NCI-H1092 treated with DMSO at 0.1 percent for 48 hours (cell line): ENCODE measurements at regions not wholly inside any gene's neighbourhood (a gene's known extent, or its start where the extent isn't known, plus 50 kb on each side); places are given as distances from the start of the nearest gene placed in this dataset.

Experiments used
- DNase-seq: peaks from one replicate; lab custom pipeline; 2025; lab: John Stamatoyannopoulos, UW

DNA sequence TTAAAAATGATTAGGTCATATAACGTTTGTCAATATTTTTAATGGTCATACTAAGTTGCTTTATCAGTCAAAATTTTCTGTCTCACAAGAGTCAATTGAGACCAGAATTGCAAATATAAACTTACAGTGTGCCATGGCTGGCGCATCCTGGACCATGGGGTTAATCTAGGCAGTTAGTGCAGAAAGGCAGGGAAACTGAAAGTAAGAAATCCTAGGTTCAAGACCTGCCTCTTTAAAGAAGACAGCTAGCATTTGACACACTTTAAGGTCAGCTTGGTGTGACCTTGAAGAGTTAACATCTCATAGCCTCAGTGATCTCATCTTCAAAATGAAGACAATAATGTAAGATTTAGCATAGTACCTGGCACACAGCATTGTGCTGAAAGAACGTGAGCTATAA is 210.0 kb upstream of the DAB1 start:
- DNase-seq = no peak

DNA sequence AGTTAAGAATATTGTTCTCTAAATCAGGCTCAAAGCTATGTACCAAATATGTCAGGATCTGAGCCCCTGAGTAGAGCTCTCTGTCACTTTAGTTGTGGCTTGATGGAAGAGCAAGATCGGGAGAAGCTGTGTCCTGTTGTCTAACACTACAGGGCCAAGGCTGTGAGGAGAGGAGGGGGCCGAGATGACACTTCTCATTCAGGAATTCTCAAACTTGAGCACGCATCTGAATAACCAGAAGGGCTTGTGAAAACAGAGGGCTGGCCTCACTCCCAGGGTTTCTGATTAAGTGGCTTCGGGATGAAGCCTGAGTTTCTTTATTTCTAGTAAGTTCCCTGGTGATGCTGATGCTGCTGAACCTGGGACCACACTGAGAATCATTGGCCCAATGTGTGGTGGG is 209.2 kb upstream of the DAB1 start:
- no peak for DNase-seq

DNA sequence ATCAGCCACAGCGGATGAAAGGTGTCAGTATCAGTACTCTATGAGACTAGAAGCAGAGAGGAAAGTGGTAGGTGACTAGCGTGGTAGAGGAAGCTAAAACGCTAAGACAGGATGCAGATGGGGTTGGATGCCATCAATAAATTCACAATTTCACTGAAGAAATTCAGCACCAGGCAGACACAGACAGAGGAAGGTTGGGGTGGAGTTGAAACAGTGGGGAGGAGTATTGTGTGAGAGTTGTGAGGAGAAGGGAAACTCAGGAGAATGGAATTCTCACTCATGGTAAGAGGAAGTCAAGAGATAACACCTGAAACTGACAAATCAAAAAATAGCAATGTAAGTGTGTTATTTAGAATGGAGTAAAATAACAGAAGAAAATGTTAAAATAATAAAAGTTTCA is 208.5 kb upstream of the DAB1 start:
- no peak for DNase-seq

DNA sequence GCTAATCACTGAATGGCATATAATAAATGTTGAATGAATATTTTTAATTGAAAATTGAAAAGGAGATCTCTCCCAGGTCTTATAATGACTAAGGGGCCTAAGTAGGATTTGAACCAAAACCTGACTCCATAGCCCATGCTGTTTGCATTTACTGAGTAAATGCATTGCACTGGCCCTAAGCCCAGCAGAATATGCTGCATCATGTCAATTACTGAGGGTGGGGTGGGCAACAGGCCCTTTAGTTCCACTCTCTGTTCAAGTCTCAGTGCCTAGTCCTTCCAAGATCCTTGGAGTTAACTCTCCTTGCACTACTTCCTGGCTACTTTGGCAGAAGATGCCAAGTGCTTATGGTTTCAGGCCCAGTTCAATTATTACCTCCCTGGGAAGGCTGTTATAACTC is 203.8 kb upstream of the DAB1 start:
- no peak for DNase-seq

DNA sequence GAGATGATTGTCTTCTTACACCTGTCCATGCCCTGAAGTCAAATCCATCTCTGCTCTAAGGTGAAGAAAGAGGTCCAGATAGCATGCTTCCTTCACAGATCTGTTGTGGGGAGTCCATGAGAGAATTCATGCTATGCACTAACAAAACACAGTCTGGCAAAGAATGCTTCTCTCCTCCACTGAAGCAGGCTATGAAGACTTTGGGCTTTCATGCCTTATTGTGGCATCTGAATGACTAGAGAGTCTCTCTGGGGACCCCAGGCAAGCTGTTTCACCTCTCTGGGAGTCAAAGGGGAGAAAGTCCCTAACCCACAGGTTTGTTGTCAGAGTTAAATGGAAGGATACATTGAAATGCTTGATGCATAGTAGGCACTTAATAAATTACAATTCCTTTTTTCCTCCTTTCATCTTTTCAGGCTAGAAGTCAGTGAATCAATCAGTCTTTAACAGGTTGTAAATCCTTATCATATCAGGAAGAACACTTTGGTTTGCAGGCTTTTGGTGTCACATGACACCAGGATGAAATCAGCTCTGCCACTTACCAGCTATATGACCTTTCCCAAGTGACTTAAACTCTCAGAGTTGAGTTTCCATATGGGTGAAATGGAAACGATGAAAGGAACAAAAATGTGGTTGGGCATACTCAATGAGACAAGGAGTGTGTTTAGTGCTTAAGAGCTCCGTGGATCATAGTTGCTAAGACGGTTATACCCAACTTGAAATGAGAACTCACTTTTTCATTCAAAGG is 200.1 kb upstream of the DAB1 start:
- DNase-seq = no peak

DNA sequence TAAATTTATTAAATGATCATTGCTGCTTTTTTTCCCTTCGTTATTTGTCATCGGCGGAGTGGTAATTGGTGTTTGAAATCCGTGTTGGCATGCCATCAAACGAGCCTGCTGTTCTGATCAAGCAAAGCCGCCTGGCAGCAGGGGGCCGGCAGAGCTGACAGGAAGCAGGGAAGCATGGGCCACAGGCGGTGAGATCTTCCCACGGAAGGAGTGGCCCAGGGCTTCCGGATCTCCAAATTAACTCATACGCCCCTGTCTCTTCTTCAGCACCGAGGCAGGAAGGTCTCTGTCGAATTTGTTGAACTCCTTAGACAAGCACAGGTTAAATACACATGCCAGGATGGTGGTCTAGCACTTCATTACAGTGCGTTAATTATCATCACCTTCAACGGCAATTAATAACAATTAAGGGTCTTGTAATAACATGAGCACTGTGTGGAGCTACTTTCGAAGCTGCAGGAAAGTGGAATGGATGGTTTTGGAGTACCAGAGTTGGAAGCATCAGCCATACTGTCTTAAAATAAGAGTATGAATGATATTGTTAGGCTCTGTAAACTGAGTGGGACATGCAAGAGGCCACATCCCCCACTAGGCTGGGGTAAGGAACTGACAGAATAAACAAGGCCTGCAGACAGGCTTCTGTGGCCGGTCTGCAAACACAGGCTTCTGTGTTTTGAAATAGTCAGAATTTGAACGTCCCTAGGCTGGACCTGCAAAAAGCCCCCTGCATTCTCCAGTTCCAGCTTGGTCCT is 199.4 kb upstream of the DAB1 start:
- no peak for DNase-seq

DNA sequence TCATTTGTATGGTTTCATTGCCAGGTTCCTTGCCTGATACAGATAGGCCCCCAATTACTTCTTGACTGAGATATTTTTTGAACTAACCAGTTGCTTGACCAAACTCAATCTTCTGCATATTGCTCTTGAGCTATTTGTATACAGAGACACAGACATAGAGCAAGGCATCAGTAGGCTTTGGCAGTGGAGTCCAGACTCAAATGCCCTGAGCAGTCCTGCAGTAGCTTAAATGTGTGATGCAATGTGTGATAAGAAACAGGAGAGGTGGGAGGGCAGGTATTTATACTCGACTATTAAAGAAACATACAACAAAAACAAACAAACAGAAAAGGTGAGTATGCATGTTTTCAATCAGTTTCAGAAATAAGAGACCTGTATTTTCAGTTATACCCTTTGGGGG is 197.9 kb upstream of the DAB1 start:
- no peak for DNase-seq

DNA sequence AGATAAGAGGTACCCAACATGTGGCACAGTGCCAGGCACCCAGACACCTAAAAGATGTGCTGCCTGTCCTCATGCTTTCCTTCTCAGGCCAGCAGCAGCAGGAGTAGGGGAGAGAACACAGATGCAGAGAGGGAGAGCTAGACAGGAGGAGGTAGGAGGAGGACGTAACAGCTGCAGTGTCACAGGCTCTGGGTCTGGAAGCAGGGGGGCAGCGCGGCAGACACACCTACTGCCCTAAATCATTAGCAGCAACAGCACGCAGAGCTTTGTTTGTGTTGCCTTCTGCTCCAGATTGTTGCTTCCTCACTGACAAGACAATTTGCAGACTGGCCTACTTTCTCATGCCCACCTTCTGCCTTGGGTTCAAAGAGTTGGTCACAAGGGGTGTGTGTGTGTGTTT is 196.7 kb upstream of the DAB1 start:
- DNase-seq = no peak

DNA sequence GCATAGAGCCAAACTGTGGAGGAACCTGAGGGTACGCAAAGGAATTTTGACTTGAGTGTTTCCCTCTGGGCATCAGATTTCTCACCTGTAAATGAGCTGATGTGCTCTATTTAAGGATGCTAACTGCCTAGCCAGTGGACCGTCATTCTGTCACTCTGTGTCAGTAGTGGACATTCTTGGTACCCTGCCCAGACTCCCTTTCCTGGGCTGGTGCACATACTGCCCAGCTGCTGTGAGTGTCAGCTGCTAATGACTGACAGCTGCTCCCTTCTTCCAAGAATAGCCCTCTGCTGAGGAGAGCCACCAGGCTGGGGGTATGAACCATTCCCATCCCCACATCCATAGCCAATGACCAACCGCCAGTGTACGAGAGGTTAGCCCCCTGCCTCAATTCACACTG is 193.1 kb upstream of the DAB1 start:
- DNase-seq = no peak

DNA sequence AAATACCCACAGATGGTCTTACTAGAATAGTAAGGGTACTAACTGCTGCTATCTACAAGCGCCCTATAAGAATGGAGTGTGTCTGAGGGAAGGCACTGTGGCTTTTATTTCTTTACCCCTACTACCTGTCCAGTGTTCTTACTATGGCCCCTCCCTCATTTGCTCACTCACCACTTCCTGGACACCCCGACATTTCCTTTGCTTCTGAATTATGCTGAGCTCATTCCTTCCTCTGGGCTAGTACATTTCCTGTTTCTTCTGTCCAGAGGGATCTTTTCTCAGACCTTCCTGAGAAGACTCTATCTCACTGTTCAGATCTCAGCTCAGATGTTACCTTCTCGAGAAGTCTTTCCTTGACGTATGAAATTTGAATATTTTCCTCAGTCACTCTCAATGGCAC is 192.1 kb upstream of the DAB1 start:
- DNase-seq = no peak

DNA sequence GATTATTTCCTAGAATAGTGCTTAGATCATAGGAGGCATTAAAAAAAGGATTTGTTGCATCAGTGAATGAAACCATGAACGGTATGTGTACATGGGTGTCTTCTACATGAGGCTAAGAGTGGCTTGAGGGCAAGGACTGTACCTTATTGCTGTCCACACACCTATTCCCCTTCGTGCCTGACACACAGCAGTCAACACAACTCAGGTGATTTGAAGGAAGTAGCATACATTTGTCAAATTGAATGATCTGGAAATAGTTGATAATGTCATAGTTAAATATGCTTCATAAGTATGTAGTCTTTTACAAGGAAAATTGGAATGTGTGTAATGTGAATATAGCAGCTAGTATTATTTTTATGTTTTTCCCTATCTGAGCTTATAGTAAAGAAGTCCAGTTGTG is 189.0 kb upstream of the DAB1 start:
- DNase-seq = no peak

DNA sequence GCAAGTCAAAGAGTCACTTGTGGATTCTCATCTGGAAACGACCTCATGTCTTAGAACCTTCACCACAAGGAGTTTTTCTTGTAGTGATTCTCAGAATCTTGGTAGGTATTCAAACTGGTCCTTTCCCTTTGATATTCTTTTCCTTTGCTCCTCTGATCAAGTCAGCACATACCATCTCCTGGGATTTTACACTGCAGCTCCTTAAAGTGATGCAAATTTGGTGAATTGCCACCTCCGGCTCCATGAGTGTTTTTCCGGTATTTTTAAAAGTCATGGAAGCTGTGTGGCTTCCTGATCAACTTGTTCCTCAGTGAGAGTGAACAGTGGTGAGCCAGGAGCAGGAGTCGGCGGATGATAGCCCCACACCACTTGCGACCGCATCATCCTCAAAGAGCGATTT is 182.1 kb upstream of the DAB1 start:
- no peak for DNase-seq

DNA sequence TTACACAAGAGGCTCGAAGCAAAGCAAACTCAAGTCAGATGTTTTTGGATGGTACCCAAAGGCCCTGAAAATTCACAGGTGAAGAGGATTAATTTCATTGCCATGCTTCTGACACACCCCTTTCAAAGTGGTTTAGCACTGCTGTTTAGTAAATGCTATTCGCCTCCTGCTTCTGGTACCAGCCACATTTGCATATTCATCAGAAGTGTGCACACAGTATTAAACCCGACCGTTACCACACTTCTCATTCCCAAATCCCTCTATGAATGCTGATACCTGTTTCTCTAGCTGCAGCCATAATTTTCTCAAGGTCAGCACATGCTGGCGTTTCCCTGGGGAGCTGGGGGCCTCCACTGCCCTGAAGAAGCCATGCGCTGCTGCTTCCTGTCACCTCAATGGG is 179.8 kb upstream of the DAB1 start:
- no peak for DNase-seq

DNA sequence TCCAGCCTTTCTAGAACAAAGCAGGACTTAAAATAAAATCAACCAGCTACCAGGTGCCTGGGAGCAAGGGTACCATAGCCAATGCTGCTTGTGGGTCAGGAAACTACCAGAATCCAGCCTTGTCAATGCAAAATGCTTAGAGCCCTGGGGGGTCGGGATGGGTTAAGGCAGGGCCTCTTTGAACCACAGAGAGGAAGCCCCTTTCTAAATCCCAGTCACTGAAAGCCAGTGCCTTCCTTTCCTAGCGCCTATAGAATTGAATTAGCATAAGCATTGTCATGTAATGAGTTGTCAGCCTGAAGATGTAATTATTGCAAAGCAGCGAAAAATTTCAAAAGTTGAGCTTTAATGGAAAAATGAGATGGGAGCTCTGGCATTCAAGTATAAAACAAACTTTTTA is 176.6 kb upstream of the DAB1 start:
- DNase-seq = no peak

DNA sequence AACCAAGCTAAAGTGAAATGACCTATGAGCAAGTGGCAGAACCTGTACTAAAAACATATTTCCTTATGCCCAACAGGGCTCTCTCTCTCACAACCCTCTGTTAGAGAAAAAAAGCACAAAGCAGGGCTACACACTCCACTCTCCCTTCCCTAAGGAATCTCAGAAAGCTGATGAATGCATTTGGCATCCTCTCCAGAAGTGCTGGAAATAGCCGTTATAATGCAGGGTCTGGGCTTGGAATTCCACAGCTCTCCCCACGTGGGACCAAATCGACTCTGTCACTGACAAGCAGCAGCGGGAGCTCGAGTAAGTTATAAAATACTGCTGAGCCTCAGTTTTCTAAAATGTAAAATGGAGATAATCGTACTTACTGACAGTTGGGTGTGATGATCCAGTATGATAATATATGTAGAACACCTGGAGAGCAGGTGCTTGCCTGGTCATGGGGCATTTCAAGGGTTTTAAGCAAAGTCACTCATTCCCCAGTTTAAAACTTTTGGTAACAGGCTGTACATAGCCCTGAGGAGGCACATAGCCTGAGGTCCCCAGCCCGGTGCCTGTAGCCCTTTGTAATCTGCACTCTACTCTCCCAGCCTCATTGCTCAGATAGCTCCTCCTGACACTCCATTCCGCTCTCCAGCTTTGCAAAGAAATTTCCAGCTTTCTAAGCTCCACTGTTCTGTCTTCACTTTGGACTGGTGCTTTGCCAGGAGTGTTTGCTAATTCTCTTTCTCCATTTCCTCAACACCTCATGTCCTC is 175.6 kb upstream of the DAB1 start:
- DNase-seq = no peak

DNA sequence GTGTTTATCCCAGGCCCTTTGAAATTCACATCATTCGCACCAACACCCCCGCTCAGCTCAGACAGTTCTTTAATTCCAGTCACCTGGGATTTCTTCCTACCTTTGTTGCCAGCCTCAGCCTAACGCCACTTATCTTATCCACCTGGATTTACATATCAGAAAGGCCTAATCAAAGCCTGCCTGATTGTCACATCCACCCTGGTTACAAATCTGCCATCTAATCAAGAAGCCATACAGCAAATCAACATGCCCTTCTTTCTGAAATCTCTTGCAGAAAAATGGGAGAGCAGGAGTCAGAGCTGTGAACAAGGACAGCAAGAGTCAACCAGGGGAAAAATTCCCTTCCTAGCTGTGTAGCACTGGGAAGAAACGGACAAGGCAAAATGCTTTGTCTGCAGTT is 173.2 kb upstream of the DAB1 start:
- DNase-seq = no peak

DNA sequence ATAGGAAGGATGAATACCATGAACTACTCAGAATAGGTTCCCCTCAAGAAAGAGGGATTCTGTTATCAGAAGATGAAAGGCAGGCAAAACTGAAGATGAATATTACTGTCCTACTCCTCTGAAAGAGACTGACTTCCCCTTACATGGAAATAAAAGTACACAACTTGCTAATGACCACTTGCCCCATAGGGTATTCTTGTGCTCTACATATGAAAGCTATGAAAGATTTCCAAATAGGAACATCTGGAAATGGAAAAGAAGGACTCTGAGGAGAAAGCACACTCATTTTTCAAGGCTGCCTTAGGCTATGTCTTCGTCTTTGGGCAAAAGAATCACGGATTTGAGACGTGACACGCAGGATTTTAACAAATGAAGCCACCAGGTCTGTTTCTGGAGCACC is 170.1 kb upstream of the DAB1 start:
- DNase-seq = no peak

DNA sequence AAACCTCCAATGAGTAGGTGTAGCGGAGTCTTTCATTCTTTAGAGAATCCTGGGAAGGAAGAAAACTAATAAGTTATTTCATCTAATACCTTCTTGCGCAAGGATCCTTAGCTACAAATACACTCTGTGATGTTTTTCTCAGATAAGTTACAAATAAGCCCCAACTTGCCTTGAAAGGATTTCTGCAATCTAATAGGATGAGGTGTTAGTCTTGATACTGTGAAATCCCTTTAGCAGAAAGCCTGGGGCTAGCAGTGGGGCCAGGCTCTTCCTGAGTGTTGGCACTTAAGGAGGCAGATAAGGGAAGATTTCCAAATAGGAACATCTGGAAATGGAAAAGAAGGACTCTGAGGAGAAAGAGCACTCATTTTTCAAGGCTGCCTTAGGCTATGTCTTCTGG is 168.0 kb upstream of the DAB1 start:
- DNase-seq = no peak

DNA sequence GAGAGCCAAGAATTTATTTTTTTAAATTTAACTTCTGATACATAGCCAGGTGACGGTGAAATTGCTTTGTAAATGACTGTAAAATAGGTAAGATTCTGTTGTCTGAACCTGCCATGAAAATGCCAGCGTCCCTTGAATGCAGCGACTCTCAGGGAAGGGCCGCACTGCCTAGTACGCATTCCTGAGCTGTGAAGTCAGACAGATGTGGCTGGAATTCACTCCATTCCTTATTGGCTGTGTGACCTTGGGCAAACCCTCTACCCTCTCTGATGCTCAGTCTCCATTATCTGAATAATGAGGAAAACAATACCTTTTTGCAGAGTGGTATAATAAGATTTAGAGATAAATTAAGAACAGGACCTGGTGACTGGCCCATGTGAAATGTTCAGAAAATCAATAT is 167.1 kb upstream of the DAB1 start:
- DNase-seq = no peak

DNA sequence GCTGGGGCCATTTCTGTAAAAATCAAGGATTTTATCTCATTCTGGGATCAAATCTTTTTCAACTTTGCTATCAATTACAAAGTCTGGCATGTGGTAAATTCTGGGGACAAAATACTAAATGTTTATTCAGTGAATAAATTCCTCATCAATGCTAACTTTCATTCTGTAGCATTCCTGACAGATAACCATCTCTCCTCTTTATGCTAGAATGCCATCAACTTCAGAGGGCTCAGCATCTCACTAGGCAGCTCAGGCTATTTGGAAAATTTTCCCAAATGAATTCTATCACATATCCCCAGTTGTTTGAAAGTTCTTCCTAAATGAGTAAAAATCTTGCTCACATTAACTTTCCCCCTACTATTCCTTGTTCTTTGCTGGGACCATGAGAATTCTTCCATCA is 163.0 kb upstream of the DAB1 start:
- DNase-seq = no peak

DNA sequence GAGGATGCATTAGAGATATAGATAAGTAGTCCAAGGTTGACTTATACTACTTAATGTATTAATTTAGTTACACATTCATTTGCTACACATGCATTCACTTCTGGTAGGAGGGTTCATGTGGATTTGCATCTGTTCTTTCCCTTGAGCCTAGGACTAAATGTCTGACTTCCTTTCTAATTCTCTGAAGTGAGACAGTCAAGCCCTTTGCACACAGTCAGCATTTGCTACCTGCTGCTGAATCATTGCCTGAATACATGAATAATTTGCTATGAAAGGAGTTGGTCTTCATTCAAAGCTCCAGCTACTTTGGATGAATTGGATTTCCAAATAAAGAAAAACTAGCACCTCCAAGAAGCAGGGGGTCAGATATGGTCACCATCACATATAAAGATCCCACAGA is 154.8 kb upstream of the DAB1 start:
- DNase-seq = no peak

DNA sequence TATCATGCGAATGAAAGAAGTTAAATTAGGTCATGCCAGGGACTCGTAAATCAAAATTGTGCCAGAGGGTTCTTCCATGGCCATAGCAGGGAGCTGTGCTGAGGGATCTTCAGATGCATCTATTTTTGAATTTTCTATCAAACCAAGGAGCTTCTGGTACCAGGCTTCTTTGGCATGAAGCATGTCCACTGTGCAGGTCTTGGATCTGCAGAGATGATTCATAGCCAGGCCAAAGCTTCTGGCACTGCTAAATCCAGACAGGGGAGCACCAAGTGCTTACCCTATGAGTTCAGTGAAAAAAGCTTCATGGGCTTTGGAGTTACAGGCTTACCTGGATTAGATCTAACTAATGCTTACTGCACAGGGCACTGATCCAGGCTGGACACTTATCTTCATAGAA is 154.2 kb upstream of the DAB1 start:
- DNase-seq = no peak

DNA sequence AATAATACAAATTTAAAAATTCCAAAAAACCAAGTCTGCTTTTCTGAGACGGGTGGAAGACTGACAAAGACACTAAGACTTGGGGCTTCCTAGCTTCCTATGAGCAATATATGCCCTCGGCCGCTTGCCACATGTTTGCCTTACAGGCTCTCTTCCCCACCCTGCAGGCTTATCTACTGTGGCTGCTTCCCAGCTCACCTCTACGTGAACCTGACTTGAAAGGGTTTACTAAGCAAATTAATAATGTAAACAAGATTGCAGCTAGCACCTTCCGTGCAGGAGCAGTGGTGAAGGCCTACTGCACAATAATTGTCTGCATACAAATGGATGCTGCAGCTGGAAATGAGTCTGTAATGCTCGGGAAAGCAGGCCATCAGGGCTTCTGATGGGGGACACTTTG is 152.9 kb upstream of the DAB1 start:
- peak; percentile 27 for DNase-seq
